ENCODE measurements at regions not wholly inside any gene's neighbourhood (a gene's known extent, or its start where the extent isn't known, plus 50 kb on each side); places are given as distances from the start of the nearest gene placed in this dataset.

DNA sequence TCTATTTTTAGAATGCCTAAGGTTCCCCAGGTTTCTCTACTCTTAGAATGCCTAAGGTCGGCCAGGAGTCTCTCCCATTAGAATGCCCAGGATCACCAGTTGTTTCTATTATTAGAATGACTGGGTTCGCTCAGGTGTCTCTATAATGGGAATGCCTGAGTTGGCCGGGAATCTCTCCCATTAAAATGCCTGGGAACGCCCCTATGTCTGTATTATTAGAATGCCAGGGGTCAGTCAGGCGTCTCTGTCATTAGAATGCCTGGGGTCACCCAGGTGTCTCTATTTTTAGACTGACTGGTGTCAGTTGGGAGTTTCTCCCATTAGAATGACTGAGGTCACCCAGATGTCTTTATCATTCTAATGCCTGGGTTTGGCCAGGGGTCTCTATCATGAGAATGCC lies 2252.5 kb downstream of the TP53TG3F start:
- no peaks in the 10 kb centered on the region for H3K4me1 Mint-ChIP-seq
- peaks cover 60% of the 10 kb centered on the region for H3K9me3 Mint-ChIP-seq

DNA sequence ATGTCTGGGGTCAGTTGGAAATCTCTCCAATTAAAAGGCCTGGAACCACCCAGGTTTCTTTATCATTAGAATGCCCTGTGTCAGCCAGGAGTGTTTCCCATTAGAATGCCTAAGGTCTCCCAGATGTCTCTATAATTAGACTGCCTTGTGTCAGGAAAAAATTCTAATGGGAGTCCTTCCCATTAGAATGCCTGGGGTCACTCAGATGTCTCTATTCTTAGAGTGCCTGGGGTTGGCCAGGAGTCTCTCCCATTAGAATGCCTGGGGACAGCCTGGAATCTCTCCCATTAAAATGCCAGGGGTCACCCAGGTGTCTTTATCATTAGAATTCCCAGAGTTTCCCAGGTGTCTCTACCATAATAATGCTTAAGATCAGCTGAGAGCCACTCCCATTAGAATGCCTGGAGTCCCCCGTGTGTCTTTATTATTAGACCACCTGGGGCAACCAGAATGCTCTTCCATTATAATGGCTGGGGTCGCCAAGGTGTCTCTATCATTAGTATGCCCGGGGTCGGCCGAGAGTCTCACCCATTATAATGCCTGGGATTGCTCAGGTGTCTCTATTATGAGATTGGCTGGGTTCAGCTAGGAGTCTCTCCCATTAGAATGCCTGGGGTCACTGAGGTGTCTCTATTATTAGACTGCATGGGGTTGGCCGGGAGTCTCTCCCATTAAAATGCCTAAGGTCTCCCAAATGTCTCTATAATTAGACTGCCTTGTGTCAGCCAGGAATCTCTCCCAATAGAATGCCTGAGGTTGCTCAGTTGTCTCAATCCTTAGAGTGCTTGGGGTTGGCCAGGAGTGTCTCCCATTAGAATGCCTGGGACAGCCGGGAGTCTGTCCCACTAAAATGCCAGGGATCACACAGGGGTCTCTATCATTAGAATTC lies 2254.6 kb downstream of the TP53TG3F start:
- Mint-ChIP-seq H3K27me3 (ENCODE audit: low read depth) (no peaks in the 10 kb centered on the region), H3K4me3 (no peak overlapping the region), H3K36me3 (no peaks in the 10 kb centered on the region), H3K9me3 (peaks cover 63% of the 10 kb centered on the region), H3K4me1 (no peaks in the 10 kb centered on the region), H3K27ac (no peak overlapping the region)
- no peak for DNase-seq (ENCODE audit: low spot score in 2 of 2, unreplicated experiment in 2 of 2)
- TF ChIP-seq, protein P1, sequence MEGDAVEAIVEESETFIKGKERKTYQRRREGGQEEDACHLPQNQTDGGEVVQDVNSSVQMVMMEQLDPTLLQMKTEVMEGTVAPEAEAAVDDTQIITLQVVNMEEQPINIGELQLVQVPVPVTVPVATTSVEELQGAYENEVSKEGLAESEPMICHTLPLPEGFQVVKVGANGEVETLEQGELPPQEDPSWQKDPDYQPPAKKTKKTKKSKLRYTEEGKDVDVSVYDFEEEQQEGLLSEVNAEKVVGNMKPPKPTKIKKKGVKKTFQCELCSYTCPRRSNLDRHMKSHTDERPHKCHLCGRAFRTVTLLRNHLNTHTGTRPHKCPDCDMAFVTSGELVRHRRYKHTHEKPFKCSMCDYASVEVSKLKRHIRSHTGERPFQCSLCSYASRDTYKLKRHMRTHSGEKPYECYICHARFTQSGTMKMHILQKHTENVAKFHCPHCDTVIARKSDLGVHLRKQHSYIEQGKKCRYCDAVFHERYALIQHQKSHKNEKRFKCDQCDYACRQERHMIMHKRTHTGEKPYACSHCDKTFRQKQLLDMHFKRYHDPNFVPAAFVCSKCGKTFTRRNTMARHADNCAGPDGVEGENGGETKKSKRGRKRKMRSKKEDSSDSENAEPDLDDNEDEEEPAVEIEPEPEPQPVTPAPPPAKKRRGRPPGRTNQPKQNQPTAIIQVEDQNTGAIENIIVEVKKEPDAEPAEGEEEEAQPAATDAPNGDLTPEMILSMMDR (IDR thresholded peaks at IDR 0.05; ENCODE audit: unreplicated experiment), result no peak

More for the DNA sequence above, 2252.5 kb downstream of the TP53TG3F start:
- Mint-ChIP-seq H3K36me3 (no peaks in the 10 kb centered on the region), H3K27ac (no peak overlapping the region), H3K27me3 (ENCODE audit: low read depth) (no peaks in the 10 kb centered on the region), H3K4me3 (no peak overlapping the region)
- TF ChIP-seq, protein P1 (IDR thresholded peaks at IDR 0.05; ENCODE audit: unreplicated experiment), result no peak
- DNase-seq (ENCODE audit: low spot score in 2 of 2, unreplicated experiment in 2 of 2), result peak in 1 of 2 experiments; percentile 6

DNA sequence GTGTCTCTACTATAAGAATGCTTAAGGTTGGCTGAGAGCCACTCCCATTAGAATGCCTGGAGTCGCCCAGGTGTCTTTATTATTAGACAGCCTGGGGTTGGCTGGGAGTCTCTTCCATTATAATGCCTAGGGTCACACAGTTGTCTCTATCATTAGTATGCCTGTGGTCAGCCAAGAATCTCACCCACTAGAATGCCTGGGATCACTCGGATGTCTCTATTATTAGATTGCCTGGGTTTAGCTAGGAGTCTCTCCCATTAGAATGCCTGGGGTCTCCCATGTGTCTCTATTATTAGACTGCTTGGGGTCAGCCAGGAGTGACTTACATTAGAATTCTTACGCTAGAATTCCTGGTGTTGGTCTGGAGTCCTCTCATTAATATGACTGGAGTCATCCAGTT lies 2255.3 kb downstream of the TP53TG3F start:
- Mint-ChIP-seq H3K27ac (no peak overlapping the region), H3K4me3 (no peak overlapping the region), H3K27me3 (ENCODE audit: low read depth) (no peaks in the 10 kb centered on the region), H3K36me3 (no peaks in the 10 kb centered on the region), H3K4me1 (no peaks in the 10 kb centered on the region), H3K9me3 (peaks cover 69% of the 10 kb centered on the region)
- DNase-seq (ENCODE audit: low spot score in 2 of 2, unreplicated experiment in 2 of 2), result no peak
- TF ChIP-seq, protein P1 (IDR thresholded peaks at IDR 0.05; ENCODE audit: unreplicated experiment), result no peak

- TF ChIP-seq, protein P1 (IDR thresholded peaks at IDR 0.05; ENCODE audit: unreplicated experiment), result no peak
- Mint-ChIP-seq H3K4me3 (no peak overlapping the region), H3K9me3 (peaks cover 87% of the 10 kb centered on the region), H3K4me1 (no peaks in the 10 kb centered on the region), H3K27ac (no peak overlapping the region), H3K27me3 (ENCODE audit: low read depth) (no peaks in the 10 kb centered on the region), H3K36me3 (no peaks in the 10 kb centered on the region)
- DNase-seq (ENCODE audit: low spot score in 2 of 2, unreplicated experiment in 2 of 2), result no peak
Measured at GRCh38 chr16:35724551-35724950, 2265.1 kb downstream of the TP53TG3F start.

DNA sequence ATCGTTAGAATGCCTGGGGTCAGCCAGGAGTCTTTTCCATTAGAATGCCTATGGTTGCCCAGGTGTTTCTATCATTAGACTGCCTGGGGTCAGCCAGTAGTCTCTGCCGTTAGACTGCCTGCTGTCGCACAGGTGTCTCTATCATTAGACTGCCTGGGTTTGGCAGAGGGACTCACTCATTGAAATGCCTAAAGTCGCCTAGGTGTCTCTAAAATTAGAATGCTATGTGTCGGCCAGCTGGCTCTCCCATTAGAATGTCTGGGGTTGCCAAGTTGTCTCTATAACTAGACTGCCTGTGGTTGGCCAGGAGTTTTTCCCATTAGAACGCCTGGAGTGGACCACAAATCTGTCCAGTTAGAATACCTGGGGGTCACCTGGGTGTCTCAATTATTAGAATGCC lies 2266.5 kb downstream of the TP53TG3F start:
- H3K27ac Mint-ChIP-seq, result no peak overlapping the region
- H3K4me3 Mint-ChIP-seq, result no peak overlapping the region
- H3K9me3 Mint-ChIP-seq, result peaks cover 89% of the 10 kb centered on the region
- H3K36me3 Mint-ChIP-seq, result no peaks in the 10 kb centered on the region
- no peaks in the 10 kb centered on the region for H3K27me3 Mint-ChIP-seq (ENCODE audit: low read depth)
- TF ChIP-seq, protein P1 (IDR thresholded peaks at IDR 0.05; ENCODE audit: unreplicated experiment), result no peak
- no peak for DNase-seq (ENCODE audit: low spot score in 2 of 2, unreplicated experiment in 2 of 2)
- no peaks in the 10 kb centered on the region for H3K4me1 Mint-ChIP-seq
